ENCODE measurements at regions not wholly inside any gene's neighbourhood (a gene's known extent, or its start where the extent isn't known, plus 50 kb on each side); places are given as distances from the start of the nearest gene placed in this dataset.

- no peak for TF ChIP-seq CTCF (IDR thresholded peaks at IDR 0.05)
- TF ChIP-seq POLR2A (IDR thresholded peaks at IDR 0.05), result no peak
Measured at GRCh38 chr22:34017205-34017604, 96.9 kb upstream of the LARGE1 start.

Measured in heart left ventricle (tissue), 13 donors.